ENCODE measurements at regions not wholly inside any gene's neighbourhood (a gene's known extent, or its start where the extent isn't known, plus 50 kb on each side); places are given as distances from the start of the nearest gene placed in this dataset.
"Not testable (repeated sequence)": the region's sequence is repeated elsewhere in the genome, so short reads cannot be mapped to it uniquely, and the experiment has no call there.

DNA sequence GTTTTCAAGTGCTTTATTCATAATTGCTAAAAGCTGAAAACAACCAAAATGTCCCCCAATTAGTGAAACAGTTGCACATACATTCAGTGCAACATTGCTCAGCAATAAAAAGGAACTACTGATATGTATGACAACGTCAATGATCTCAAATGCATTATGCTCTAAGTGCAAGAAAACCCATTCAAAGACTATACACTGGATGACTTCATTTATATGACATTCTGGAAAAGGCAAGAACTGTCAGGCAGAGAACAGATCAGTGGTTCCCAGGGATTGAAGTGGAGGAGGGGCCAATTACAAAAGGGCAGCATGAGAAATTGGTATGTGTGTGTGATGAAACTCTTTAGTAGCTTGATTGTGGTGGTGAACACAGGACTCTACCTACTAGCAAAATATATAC, 585.6 kb downstream of the TBL1XR1 start:
- no peak for FAIRE-seq
- no peak for DNase-seq (ENCODE audit: insufficient read length, low spot score)
- TF ChIP-seq POLR2A (IDR thresholded peaks at IDR 0.05; ENCODE audit: low read depth, low read length), result no peak
- TF ChIP-seq POLR2AphosphoS5 (IDR thresholded peaks at IDR 0.05; ENCODE audit: low read depth, low read length), result no peak
- TF ChIP-seq PAX5 (IDR thresholded peaks at IDR 0.05; ENCODE audit: insufficient read depth, low read length, severe bottlenecking), result no peak
- no peak for TF ChIP-seq TAF1 (IDR thresholded peaks at IDR 0.05; ENCODE audit: low read depth, low read length)
- no peak for TF ChIP-seq POU2F2 (IDR thresholded peaks at IDR 0.05; ENCODE audit: low read depth, low read length)
- TF ChIP-seq SPI1 (IDR thresholded peaks at IDR 0.05; ENCODE audit: low read depth, low read length), result no peak

DNA sequence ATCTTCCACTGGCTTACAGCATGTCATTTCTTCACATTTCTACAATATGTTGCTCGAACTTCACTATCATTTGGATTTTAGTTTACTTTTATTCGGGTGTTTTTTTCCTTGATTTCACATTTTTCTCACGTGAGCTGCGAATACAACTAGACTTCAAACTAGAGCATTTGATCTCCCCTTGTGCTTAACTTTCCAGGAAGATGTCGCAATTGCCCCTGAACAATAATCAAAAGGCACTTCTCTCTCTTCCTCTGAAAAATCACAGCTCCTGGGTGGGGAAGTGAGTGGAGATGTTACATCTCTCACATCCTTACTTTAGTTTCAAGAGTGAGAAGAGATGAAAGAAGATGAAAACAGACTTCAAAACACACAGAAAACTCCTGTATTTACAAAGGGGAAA, 587.9 kb downstream of the TBL1XR1 start:
- FAIRE-seq (no peak), DNase-seq (ENCODE audit: insufficient read length, low spot score) (no peak)
- TF ChIP-seq SPI1 (IDR thresholded peaks at IDR 0.05; ENCODE audit: low read depth, low read length) (no peak), POLR2A (IDR thresholded peaks at IDR 0.05; ENCODE audit: low read depth, low read length) (no peak), PAX5 (IDR thresholded peaks at IDR 0.05; ENCODE audit: insufficient read depth, low read length, severe bottlenecking) (no peak), TAF1 (IDR thresholded peaks at IDR 0.05; ENCODE audit: low read depth, low read length) (no peak), POLR2AphosphoS5 (IDR thresholded peaks at IDR 0.05; ENCODE audit: low read depth, low read length) (no peak), POU2F2 (IDR thresholded peaks at IDR 0.05; ENCODE audit: low read depth, low read length) (no peak)

DNA sequence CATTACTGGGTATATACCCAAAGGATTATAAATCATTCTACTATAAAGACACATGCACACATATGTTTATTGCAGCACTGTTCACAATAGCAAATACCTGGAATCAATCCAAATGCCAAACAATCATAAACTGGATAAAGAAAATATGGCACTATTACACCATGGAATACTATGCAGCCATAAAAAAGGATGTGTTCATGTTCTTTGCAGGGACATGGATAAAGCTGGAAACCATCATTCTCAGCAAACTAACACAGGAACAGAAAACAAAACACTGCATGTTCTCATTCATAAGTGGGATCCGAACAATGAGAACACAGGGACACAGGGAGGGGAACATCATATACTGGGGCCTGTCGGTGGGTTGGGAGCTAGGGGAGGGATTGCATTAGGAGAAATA, 591.7 kb downstream of the TBL1XR1 start:
- not testable (repeated sequence) for FAIRE-seq; DNase-seq (ENCODE audit: insufficient read length, low spot score)

DNA sequence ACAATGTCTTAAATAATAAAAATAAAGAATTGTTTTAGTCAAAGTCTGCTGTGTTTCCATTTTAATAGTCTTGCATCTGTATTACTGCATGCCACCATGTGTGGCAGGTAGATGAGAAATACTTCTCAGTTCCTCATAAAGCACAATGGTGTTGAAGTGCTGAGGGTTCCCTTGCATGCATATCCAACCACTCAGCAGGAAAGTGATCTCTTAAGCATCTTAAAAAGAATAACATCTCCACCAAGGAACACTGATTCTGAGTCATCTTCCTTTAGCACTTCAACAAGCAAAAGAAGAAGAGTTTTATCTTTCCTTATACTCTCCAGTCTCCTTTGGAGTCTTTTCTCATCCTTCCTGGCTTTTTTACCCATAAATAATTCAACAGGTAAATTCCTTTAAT, 602.0 kb downstream of the TBL1XR1 start:
- TF ChIP-seq TAF1 (IDR thresholded peaks at IDR 0.05; ENCODE audit: low read depth, low read length) (no peak), SPI1 (IDR thresholded peaks at IDR 0.05; ENCODE audit: low read depth, low read length) (no peak)
- DNase-seq (ENCODE audit: insufficient read length, low spot score) (no peak), FAIRE-seq (no peak)

DNA sequence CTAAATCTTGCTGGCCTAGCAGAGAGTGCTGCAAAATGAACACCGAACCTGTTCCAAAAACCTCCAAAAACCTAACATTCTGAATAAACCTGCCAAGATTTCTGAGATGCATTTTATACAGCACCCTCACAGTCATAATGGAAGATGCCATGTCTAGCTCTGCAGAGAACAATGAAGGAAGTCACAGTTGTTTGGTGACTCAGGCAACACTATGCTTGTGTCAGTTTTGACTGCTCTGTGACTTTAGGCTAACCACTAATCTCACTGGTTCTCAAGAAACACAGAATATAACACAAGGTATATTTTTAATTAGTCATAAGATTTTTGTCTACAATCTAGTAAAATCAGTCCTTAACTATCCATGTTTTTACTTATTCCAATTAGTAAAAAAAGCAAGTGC, 606.6 kb downstream of the TBL1XR1 start:
- FAIRE-seq, result no peak
- TF ChIP-seq TAF1 (IDR thresholded peaks at IDR 0.05; ENCODE audit: low read depth, low read length) (no peak), POLR2A (IDR thresholded peaks at IDR 0.05; ENCODE audit: low read depth, low read length) (no peak), POLR2AphosphoS5 (IDR thresholded peaks at IDR 0.05; ENCODE audit: low read depth, low read length) (no peak), PAX5 (IDR thresholded peaks at IDR 0.05; ENCODE audit: insufficient read depth, low read length, severe bottlenecking) (no peak), POU2F2 (IDR thresholded peaks at IDR 0.05; ENCODE audit: low read depth, low read length) (no peak), SPI1 (IDR thresholded peaks at IDR 0.05; ENCODE audit: low read depth, low read length) (no peak)

DNA sequence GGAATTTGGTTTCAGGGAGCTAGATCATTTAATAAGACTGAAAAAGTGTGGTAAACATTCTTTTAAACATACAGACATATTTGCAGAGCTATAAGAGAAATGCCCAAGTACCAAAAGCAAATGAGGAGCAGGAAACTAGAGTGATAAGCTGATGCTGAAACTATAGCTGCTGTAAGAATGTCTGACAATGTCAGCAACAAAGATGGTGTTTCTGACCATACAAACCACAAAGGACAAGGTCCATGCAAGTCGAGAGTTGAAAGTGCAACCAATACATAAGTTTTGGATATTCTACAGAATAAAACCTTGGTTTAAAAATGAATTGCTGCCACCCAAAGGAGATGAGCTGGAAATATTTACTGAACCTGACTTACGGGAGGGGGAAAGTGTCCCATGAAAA, 610.2 kb downstream of the TBL1XR1 start:
- TF ChIP-seq PAX5 (IDR thresholded peaks at IDR 0.05; ENCODE audit: insufficient read depth, low read length, severe bottlenecking) (no peak), POLR2AphosphoS5 (IDR thresholded peaks at IDR 0.05; ENCODE audit: low read depth, low read length) (no peak), TAF1 (IDR thresholded peaks at IDR 0.05; ENCODE audit: low read depth, low read length) (no peak)
- no peak for DNase-seq (ENCODE audit: insufficient read length, low spot score)
- no peak for FAIRE-seq

More for the DNA sequence above, 606.6 kb downstream of the TBL1XR1 start:
- no peak for DNase-seq (ENCODE audit: insufficient read length, low spot score)

DNA sequence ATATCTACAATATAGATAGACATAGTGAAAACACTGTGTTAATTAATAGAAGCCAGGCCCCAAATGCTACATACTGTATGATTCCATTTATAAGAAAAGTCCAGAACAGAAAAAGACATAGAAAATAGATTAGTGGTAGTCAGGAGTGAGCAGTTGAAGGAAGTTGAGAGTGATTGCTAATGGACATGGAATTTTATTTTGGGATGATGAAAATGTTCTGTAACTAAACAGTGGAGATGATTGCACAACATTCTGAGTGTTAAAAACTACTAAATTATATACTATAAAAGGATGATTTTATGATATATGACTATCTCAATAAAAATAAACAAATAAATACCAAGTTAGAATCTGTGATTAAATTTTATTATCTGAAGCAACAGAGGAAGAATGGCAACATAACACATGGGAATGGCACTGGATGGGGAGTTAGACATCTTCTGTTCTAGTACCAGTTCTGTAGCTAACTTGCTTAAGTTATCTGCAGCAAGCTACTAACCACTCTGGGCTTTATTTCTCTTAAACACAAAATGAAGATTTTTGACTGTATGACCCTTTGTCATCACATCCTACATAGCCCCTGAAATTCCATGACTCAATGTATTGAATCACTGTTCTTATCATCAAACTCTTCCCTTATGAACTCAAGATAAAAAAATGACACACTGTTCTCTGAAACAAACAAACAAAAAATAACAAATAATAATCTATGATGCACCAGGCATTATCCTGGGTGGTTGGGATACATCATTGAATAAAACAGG, 612.7 kb downstream of the TBL1XR1 start:
- FAIRE-seq, result no peak
- TF ChIP-seq POLR2A (IDR thresholded peaks at IDR 0.05; ENCODE audit: low read depth, low read length) (no peak), POU2F2 (IDR thresholded peaks at IDR 0.05; ENCODE audit: low read depth, low read length) (no peak), TAF1 (IDR thresholded peaks at IDR 0.05; ENCODE audit: low read depth, low read length) (no peak)
- no peak for DNase-seq (ENCODE audit: insufficient read length, low spot score)

DNA sequence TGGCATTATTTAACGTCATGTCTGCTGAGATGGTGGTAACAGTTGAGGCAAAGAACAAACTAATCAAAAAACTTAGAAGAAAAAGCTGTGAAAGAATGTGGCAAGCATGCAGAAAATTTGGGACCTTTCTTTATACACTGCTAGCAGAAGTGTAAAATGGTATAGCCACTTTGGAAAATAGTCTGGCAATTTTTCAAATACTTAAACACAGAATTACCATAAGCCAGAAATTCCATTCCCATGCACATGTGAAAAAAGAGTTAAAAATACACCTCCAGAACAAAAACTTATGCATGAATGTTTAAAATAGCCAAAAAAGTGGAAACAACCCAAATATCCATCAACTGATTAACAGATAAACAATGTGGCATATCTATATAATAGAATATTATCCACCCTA, 613.3 kb downstream of the TBL1XR1 start:
- FAIRE-seq (no peak), DNase-seq (ENCODE audit: insufficient read length, low spot score) (no peak)
- TF ChIP-seq TAF1 (IDR thresholded peaks at IDR 0.05; ENCODE audit: low read depth, low read length), result no peak
- TF ChIP-seq POU2F2 (IDR thresholded peaks at IDR 0.05; ENCODE audit: low read depth, low read length), result no peak
- TF ChIP-seq POLR2AphosphoS5 (IDR thresholded peaks at IDR 0.05; ENCODE audit: low read depth, low read length), result no peak
- no peak for TF ChIP-seq SPI1 (IDR thresholded peaks at IDR 0.05; ENCODE audit: low read depth, low read length)
- TF ChIP-seq POLR2A (IDR thresholded peaks at IDR 0.05; ENCODE audit: low read depth, low read length), result no peak
- TF ChIP-seq PAX5 (IDR thresholded peaks at IDR 0.05; ENCODE audit: insufficient read depth, low read length, severe bottlenecking), result no peak

DNA sequence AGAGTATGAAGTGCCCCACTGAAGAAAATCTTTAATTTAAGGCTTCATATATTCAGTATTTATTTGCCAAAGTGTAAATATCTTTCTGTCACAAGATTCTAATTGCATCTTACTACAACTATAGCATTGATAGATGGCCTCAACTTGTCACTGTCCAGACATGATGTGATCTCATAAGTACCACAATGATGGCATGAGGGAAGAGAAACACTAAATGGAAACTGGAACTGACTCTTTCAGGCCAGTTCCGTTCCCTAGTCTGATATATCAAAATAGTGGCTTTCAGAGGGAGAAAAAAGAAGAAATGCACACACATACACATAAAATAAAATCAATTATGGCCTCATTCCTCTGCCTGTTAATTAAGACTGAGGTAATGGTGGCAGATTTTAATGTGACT, 615.7 kb downstream of the TBL1XR1 start:
- no peak for DNase-seq (ENCODE audit: insufficient read length, low spot score)
- no peak for FAIRE-seq
- TF ChIP-seq POU2F2 (IDR thresholded peaks at IDR 0.05; ENCODE audit: low read depth, low read length), result no peak
- TF ChIP-seq POLR2AphosphoS5 (IDR thresholded peaks at IDR 0.05; ENCODE audit: low read depth, low read length), result no peak
- no peak for TF ChIP-seq TAF1 (IDR thresholded peaks at IDR 0.05; ENCODE audit: low read depth, low read length)
- no peak for TF ChIP-seq SPI1 (IDR thresholded peaks at IDR 0.05; ENCODE audit: low read depth, low read length)
- no peak for TF ChIP-seq PAX5 (IDR thresholded peaks at IDR 0.05; ENCODE audit: insufficient read depth, low read length, severe bottlenecking)
- no peak for TF ChIP-seq POLR2A (IDR thresholded peaks at IDR 0.05; ENCODE audit: low read depth, low read length)

DNA sequence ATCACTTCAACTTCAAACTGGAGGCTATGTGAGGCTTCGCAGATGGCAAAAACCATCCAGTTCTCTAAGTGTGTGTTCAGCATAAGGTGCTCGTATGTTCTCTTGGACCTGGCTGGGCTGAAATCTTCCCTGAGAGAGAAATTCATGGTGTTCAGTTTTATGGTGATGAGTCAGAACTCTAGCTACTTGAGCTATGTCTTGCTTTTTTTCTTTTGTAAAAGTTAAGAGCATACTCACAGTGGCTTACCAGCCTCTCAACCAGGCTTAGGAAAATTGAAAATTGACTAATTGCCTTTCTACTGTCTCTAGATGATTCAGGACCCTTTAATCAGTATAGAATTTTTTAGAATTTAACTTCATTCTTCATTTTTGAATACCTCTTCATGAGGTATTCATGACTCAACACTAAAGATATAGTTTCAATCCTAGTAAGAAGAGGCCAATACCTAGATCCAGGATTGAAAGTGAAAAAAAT, 617.5 kb downstream of the TBL1XR1 start:
- no peak for FAIRE-seq
- DNase-seq (ENCODE audit: insufficient read length, low spot score), result no peak
- TF ChIP-seq POU2F2 (IDR thresholded peaks at IDR 0.05; ENCODE audit: low read depth, low read length), result no peak
- no peak for TF ChIP-seq PAX5 (IDR thresholded peaks at IDR 0.05; ENCODE audit: insufficient read depth, low read length, severe bottlenecking)
- no peak for TF ChIP-seq SPI1 (IDR thresholded peaks at IDR 0.05; ENCODE audit: low read depth, low read length)
- TF ChIP-seq POLR2A (IDR thresholded peaks at IDR 0.05; ENCODE audit: low read depth, low read length), result no peak
- no peak for TF ChIP-seq TAF1 (IDR thresholded peaks at IDR 0.05; ENCODE audit: low read depth, low read length)
- no peak for TF ChIP-seq POLR2AphosphoS5 (IDR thresholded peaks at IDR 0.05; ENCODE audit: low read depth, low read length)

Data from GM12891 (cell line).